GM21381 (cell line): ENCODE measurements at regions not wholly inside any gene's neighbourhood (a gene's known extent, or its start where the extent isn't known, plus 50 kb on each side); places are given as distances from the start of the nearest gene placed in this dataset.

Source experiments
- ATAC-seq: cut with Tn5 transposase; IDR thresholded peaks from one replicate; pipeline ENCODE4 v1.9.1; 2021; ENCODE audit warnings: mild to moderate bottlenecking, moderate library complexity; ENCODE audit not compliant: unreplicated experiment

GRCh38 chr1:110816945-110817344 lies 56.0 kb upstream of the CD53 start:
- ATAC-seq: no peak

DNA sequence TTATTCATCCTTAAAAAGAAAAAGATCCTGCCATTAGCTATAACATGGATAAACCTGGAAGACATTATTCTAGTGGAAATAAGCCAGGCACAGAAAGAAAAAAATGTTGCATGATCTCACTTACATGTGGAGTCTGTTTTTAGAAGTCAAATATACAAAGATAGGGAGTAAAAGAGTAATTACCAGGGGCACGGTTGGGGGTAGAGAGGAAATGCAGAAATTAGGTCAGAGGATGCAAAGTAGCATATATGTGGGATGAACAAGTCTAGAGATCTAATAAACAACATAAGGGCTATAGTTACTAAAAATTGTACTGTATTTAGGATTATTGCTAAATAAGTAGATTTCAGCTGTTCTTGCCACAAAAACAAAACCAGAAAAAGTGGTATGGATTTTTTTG lies 61.4 kb upstream of the CD53 start:
- ATAC-seq: no peak

GRCh38 chr1:110800079-110800478 lies 72.9 kb upstream of the CD53 start:
- no peak for ATAC-seq

GRCh38 chr1:110798691-110799256 lies 74.2 kb upstream of the CD53 start:
- no peak for ATAC-seq

- ATAC-seq: no peak
These were observed 84.3 kb upstream of the CD53 start for GRCh38 chr1:110788673-110789072.

GRCh38 chr1:110787328-110788071 lies 85.4 kb upstream of the CD53 start:
- peak; percentile 68 for ATAC-seq

GRCh38 chr1:110786802-110787327 lies 86.1 kb upstream of the CD53 start:
- ATAC-seq: peak; percentile 41

DNA sequence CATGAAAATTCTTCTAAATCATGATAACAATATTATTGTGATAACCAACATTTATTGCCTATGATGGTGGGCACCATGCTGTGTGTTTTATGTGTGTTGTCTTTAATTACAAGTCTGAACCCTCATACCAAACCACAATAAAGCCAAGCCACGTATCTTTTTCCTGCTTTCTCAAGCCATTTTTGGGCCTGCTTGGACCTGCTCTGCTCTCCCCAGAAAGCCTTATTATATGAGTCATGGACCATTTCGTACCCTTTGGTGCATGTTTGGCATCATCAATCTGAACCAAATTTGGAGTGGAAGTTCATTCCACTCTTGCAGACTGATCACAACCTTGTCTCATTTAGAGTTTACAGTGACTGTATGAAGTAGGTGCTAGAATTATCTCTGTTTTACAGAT lies 87.3 kb upstream of the CD53 start:
- ATAC-seq: no peak

GRCh38 chr1:110785055-110785454 lies 87.9 kb upstream of the CD53 start:
- ATAC-seq: no peak

- ATAC-seq: no peak
These were observed 89.5 kb upstream of the CD53 start for GRCh38 chr1:110783292-110783918.

- ATAC-seq: no peak
These were observed 91.4 kb upstream of the CD53 start for GRCh38 chr1:110781525-110781924.

DNA sequence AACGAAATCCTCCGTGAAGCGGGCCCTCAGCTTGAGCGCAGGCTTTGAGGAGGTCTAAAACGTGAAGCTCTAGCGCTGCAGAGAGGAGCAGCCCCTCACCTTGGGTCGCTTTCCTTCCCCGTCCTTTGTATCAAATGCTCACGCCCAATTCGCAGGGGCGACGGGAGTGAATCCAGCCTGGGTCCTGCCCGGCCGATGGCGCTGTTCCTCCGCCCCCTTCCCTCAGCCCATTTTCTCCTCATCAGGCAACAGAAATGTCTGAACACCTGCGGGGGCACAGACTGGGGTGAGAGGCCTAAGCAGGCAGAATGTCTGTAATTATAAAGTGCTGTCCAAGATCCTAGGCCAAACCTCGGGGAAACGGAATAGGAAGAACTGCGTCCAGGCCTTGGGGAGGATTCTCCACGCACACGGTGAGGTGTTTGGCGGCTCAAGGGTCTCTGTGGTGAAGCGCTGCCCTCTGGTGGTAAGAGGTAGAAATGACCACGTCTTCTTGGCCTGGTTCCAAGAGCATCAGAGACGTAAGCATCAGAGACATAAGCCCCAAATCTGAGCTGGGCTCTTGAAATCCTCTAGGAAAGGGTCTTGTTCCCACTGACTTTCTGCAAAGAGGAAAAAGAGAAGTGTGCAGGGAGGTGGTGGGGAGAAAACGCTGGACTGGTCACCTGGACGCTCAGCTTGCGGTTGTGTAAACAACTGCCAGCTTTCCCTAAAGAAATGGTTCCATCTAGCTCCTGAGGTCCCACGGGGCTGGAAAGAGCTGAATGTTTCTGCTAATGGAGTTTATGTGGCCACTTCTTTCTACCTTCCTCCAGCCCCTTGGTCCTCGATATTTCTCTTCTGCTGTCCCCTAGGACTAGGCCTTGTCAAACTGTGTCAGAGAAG lies 92.1 kb upstream of the CD53 start:
- ATAC-seq: no peak

DNA sequence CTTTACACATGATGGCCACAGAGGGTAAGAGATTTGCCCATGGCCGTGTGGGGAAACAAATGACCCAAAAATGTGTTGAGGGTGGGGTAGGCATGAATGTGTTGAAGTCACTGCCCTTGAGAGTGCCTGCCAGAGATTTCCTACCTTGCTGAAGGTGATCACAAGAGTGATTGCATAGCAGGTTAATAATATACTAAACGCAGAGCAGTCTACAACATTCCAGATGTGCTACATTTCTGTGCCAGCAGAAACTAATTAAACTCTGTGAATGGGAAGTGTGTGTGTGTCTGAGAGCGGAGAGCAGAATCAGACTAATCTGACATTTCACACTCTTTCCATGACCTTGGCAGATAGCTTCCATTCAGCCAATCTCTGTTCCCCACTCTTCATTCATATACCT lies 93.3 kb upstream of the CD53 start:
- ATAC-seq: no peak

GRCh38 chr1:110778821-110779220 lies 94.1 kb upstream of the CD53 start:
- no peak for ATAC-seq

GRCh38 chr1:110777228-110777627 lies 95.7 kb upstream of the CD53 start:
- no peak for ATAC-seq

- ATAC-seq: no peak
These were observed 98.5 kb upstream of the CD53 start for GRCh38 chr1:110774398-110774797.

DNA sequence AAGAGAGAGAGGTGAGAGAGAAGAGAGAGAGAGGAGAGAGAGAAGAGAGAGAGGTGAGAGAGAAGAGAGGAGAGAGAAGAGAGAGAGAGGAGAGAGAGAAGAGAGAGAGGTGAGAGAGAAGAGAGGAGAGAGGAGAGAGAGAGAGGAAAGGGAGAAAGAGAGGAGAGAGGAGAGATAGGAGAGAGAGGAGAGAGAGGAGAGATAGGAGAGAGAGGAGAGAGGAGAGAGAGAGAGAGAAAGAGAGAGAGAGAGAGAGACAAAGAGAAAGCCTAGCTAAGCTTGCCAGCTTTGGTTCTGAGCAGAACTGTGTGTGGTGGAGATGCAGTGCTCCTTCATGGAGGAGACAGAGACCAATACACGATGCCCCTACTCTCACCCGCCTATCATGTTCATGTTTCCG lies 99.1 kb upstream of the KCNA3 start:
- no peak for ATAC-seq

DNA sequence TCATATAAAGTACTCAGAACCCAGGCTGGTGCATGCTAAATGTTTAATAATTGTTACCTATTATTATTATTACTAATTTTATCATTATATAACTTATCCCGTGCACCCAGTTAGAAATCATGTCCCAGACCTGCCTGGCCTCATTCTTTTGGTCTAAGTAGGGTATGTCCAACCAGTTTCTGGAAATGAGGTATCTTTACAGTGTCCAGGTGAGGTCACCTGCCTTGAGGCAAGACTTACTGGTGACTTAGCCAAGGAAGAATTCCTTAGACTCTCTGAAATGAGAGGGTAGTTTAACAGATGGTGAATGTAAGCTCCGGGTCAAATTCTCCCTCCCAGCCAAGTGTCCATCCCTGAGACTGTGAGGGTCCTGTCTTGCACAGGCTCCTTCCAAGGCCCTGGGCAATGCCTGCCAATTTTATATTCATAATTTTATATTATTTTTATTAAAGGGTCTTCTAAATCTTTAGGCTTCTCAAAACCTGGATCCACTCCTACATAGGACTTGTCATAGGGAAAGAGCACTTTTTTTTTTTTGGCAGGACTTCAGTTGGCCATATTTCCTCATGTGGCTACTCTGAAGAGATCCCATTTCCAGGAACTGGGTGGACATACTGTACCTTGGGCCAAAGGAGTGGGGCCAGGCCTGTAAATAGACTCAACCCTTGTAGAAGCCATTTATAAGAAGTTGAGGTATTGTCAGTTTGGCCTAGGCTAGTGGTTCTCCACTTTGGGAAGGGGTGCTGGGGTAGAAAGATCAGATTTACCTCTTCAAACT lies 96.7 kb upstream of the KCNA3 start:
- no peak for ATAC-seq

GRCh38 chr1:110770832-110771231 lies 96.1 kb upstream of the KCNA3 start:
- ATAC-seq: no peak

DNA sequence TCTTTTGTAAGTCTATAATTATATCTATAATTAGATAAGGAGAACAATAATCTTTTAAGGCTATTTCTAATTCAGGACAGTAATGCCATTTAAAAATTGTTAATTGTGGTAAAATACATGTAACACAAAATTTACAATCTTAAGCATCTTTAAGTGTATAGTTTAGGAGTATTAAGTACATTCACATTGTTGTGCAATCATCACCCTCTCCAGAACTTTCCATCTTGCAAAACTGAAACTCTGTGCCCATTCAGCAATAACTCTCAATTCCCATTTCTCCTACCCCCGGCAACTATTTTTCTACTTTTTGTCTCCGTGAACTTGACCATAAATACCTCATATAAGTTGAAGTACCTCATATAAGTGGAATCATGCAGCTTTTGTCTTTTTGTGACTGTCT lies 93.9 kb upstream of the KCNA3 start:
- no peak for ATAC-seq

DNA sequence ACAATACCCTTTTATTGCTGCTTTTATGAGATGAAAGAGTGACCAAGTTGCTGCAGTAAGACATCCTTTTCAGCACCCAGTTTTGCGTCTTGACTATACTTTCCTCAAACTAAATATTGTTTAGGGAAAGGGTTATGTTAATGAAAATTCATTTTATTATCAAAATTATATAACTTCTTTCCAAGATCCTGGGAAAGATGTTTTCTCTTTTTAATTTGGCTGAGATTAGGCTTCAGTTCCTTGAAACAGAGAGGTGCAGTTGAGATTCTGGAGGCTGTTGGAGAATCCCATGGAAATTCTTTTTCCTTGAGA lies 91.6 kb upstream of the KCNA3 start:
- ATAC-seq: no peak
